Activated naive CD4-positive, alpha-beta T cell treated with anti-CD3 and anti-CD28 coated beads for 36 hours (primary cell): ENCODE measurements at regions not wholly inside any gene's neighbourhood (a gene's known extent, or its start where the extent isn't known, plus 50 kb on each side); places are given as distances from the start of the nearest gene placed in this dataset.

ENCODE experiments used
- CTCF ChIA-PET: fragments of 350-600 bp; sonication (Branson Sonifier 250); formaldehyde crosslinking; loops from one replicate; lab custom pipeline; 2021; ENCODE audit warnings: antibody characterized with exemption; lab: Charles Lee
- DNase-seq: peaks from one replicate; pipeline ENCODE4 v3.0.0-alpha.2; 2020
- H3K27ac Mint-ChIP-seq: one replicate; pipeline ENCODE4 v1.8.0; 2021; ENCODE audit warnings: mild to moderate bottlenecking, mixed read lengths
- H3K27me3 Mint-ChIP-seq: one replicate; pipeline ENCODE4 v1.8.0; 2021; ENCODE audit warnings: low read depth, mixed read lengths
- H3K36me3 Mint-ChIP-seq: one replicate; pipeline ENCODE4 v1.8.0; 2021; ENCODE audit warnings: low read depth, mixed read lengths
- H3K4me1 Mint-ChIP-seq: one replicate; pipeline ENCODE4 v1.8.0; 2021; ENCODE audit warnings: low read depth, mixed read lengths
- H3K4me3 Mint-ChIP-seq: one replicate; pipeline ENCODE4 v1.8.0; 2021; ENCODE audit warnings: mild to moderate bottlenecking, moderate library complexity, mixed read lengths
- H3K9me3 Mint-ChIP-seq: one replicate; pipeline ENCODE4 v1.8.0; 2021; ENCODE audit warnings: mixed read lengths
- intact Hi-C: fragments of 100-400 bp; cut with micrococcal nuclease; formaldehyde crosslinking; loops from one replicate; pipeline ENCODE4 v1.15.1; 2023

GRCh38 chr10:108378779-108379178, 1214.3 kb upstream of the SORCS1 start:
- H3K36me3 Mint-ChIP-seq, result no peaks in the 10 kb centered on the region
- H3K9me3 Mint-ChIP-seq, result peaks cover 13% of the 10 kb centered on the region
- no peak overlapping the region for H3K27ac Mint-ChIP-seq
- DNase-seq, result no peak
- intact Hi-C loops, result no loop called here
- H3K27me3 Mint-ChIP-seq, result no peaks in the 10 kb centered on the region
- CTCF ChIA-PET, result no interaction called here
- H3K4me1 Mint-ChIP-seq, result no peaks in the 10 kb centered on the region
- no peak overlapping the region for H3K4me3 Mint-ChIP-seq

GRCh38 chr10:108375691-108376090, 1211.2 kb upstream of the SORCS1 start:
- peaks cover 27% of the 10 kb centered on the region for H3K9me3 Mint-ChIP-seq

GRCh38 chr10:108374991-108375390, 1210.5 kb upstream of the SORCS1 start:
- intact Hi-C loops, result no loop called here
- no peaks in the 10 kb centered on the region for H3K4me1 Mint-ChIP-seq
- no peak overlapping the region for H3K27ac Mint-ChIP-seq
- DNase-seq, result no peak
- peaks cover 28% of the 10 kb centered on the region for H3K9me3 Mint-ChIP-seq
- H3K27me3 Mint-ChIP-seq, result no peaks in the 10 kb centered on the region
- H3K36me3 Mint-ChIP-seq, result no peaks in the 10 kb centered on the region
- CTCF ChIA-PET, result no interaction called here
- H3K4me3 Mint-ChIP-seq, result no peak overlapping the region

More at GRCh38 chr10:108375691-108376090, 1211.2 kb upstream of the SORCS1 start:
- H3K4me3 Mint-ChIP-seq, result no peak overlapping the region
- H3K27me3 Mint-ChIP-seq, result no peaks in the 10 kb centered on the region
- no peaks in the 10 kb centered on the region for H3K4me1 Mint-ChIP-seq
- H3K36me3 Mint-ChIP-seq, result no peaks in the 10 kb centered on the region
- DNase-seq, result no peak
- H3K27ac Mint-ChIP-seq, result no peak overlapping the region
- intact Hi-C loops, result no loop called here
- CTCF ChIA-PET, result no interaction called here

- H3K4me3 Mint-ChIP-seq, result no peak overlapping the region
- CTCF ChIA-PET, result no interaction called here
- intact Hi-C loops, result no loop called here
- H3K9me3 Mint-ChIP-seq, result peaks cover 8% of the 10 kb centered on the region
- no peak overlapping the region for H3K27ac Mint-ChIP-seq
- no peaks in the 10 kb centered on the region for H3K27me3 Mint-ChIP-seq
- no peaks in the 10 kb centered on the region for H3K36me3 Mint-ChIP-seq
- no peak for DNase-seq
- H3K4me1 Mint-ChIP-seq, result no peaks in the 10 kb centered on the region
Observed at GRCh38 chr10:108365541-108365940, 1201.0 kb upstream of the SORCS1 start.

GRCh38 chr10:108363576-108363975, 1199.1 kb upstream of the SORCS1 start:
- peaks cover 7% of the 10 kb centered on the region for H3K9me3 Mint-ChIP-seq
- no peak overlapping the region for H3K4me3 Mint-ChIP-seq
- CTCF ChIA-PET, result no interaction called here
- DNase-seq, result no peak
- H3K27me3 Mint-ChIP-seq, result no peaks in the 10 kb centered on the region
- H3K36me3 Mint-ChIP-seq, result no peaks in the 10 kb centered on the region
- no peaks in the 10 kb centered on the region for H3K4me1 Mint-ChIP-seq
- H3K27ac Mint-ChIP-seq, result no peak overlapping the region
- intact Hi-C loops, result no loop called here

GRCh38 chr10:108362961-108363360, 1198.5 kb upstream of the SORCS1 start:
- H3K27me3 Mint-ChIP-seq, result no peaks in the 10 kb centered on the region
- H3K9me3 Mint-ChIP-seq, result peaks cover 6% of the 10 kb centered on the region
- no peak overlapping the region for H3K4me3 Mint-ChIP-seq
- no peak for DNase-seq
- CTCF ChIA-PET, result no interaction called here
- intact Hi-C loops, result no loop called here
- no peaks in the 10 kb centered on the region for H3K4me1 Mint-ChIP-seq
- H3K27ac Mint-ChIP-seq, result no peak overlapping the region
- H3K36me3 Mint-ChIP-seq, result no peaks in the 10 kb centered on the region

GRCh38 chr10:108362296-108362695, 1197.8 kb upstream of the SORCS1 start:
- H3K27me3 Mint-ChIP-seq, result no peaks in the 10 kb centered on the region
- no peak for DNase-seq
- CTCF ChIA-PET, result no interaction called here
- H3K4me1 Mint-ChIP-seq, result no peaks in the 10 kb centered on the region
- intact Hi-C loops, result no loop called here
- H3K4me3 Mint-ChIP-seq, result no peak overlapping the region
- peaks cover 7% of the 10 kb centered on the region for H3K9me3 Mint-ChIP-seq
- H3K36me3 Mint-ChIP-seq, result no peaks in the 10 kb centered on the region
- H3K27ac Mint-ChIP-seq, result no peak overlapping the region

GRCh38 chr10:108360187-108360586, 1195.7 kb upstream of the SORCS1 start:
- Mint-ChIP-seq H3K9me3 (peaks cover 14% of the 10 kb centered on the region), H3K36me3 (no peaks in the 10 kb centered on the region), H3K4me3 (no peak overlapping the region), H3K27me3 (no peaks in the 10 kb centered on the region), H3K27ac (no peak overlapping the region), H3K4me1 (no peaks in the 10 kb centered on the region)
- DNase-seq, result no peak
- CTCF ChIA-PET, result no interaction called here
- intact Hi-C loops, result no loop called here

- Mint-ChIP-seq H3K36me3 (no peaks in the 10 kb centered on the region), H3K27ac (no peak overlapping the region), H3K9me3 (peaks cover 14% of the 10 kb centered on the region), H3K4me1 (no peaks in the 10 kb centered on the region), H3K27me3 (no peaks in the 10 kb centered on the region), H3K4me3 (no peak overlapping the region)
- CTCF ChIA-PET, result no interaction called here
- DNase-seq, result peak; percentile 6
- intact Hi-C loops, result no loop called here
Observed at GRCh38 chr10:108358912-108359311, 1194.4 kb upstream of the SORCS1 start.

GRCh38 chr10:108352771-108353170, 1188.3 kb upstream of the SORCS1 start:
- Mint-ChIP-seq H3K27me3 (no peaks in the 10 kb centered on the region), H3K4me1 (no peaks in the 10 kb centered on the region), H3K27ac (no peak overlapping the region), H3K36me3 (no peaks in the 10 kb centered on the region), H3K4me3 (no peak overlapping the region), H3K9me3 (peaks cover 21% of the 10 kb centered on the region)
- DNase-seq, result no peak
- CTCF ChIA-PET, result no interaction called here
- intact Hi-C loops, result no loop called here

GRCh38 chr10:108348215-108348614, 1183.7 kb upstream of the SORCS1 start:
- CTCF ChIA-PET, result no interaction called here
- H3K4me3 Mint-ChIP-seq, result no peak overlapping the region
- H3K4me1 Mint-ChIP-seq, result no peaks in the 10 kb centered on the region
- no peak overlapping the region for H3K27ac Mint-ChIP-seq
- no peak for DNase-seq
- intact Hi-C loops, result no loop called here
- no peaks in the 10 kb centered on the region for H3K27me3 Mint-ChIP-seq
- peaks cover 13% of the 10 kb centered on the region for H3K9me3 Mint-ChIP-seq
- no peaks in the 10 kb centered on the region for H3K36me3 Mint-ChIP-seq

GRCh38 chr10:108346066-108346465, 1181.6 kb upstream of the SORCS1 start:
- Mint-ChIP-seq H3K4me3 (no peak overlapping the region), H3K36me3 (no peaks in the 10 kb centered on the region), H3K9me3 (peaks cover 10% of the 10 kb centered on the region), H3K27me3 (no peaks in the 10 kb centered on the region), H3K27ac (no peak overlapping the region), H3K4me1 (no peaks in the 10 kb centered on the region)
- CTCF ChIA-PET, result no interaction called here
- intact Hi-C loops, result no loop called here
- DNase-seq, result no peak

- Mint-ChIP-seq H3K9me3 (no peaks in the 10 kb centered on the region), H3K4me3 (no peak overlapping the region), H3K4me1 (no peaks in the 10 kb centered on the region), H3K36me3 (no peaks in the 10 kb centered on the region), H3K27ac (no peak overlapping the region), H3K27me3 (no peaks in the 10 kb centered on the region)
- no peak for DNase-seq
- CTCF ChIA-PET, result no interaction called here
- intact Hi-C loops, result no loop called here
Observed at GRCh38 chr10:108338146-108338545, 1173.6 kb upstream of the SORCS1 start.

- Mint-ChIP-seq H3K4me1 (no peaks in the 10 kb centered on the region), H3K9me3 (no peaks in the 10 kb centered on the region), H3K4me3 (no peak overlapping the region), H3K27ac (no peak overlapping the region), H3K36me3 (no peaks in the 10 kb centered on the region), H3K27me3 (no peaks in the 10 kb centered on the region)
- CTCF ChIA-PET, result no interaction called here
- DNase-seq, result no peak
- intact Hi-C loops, result no loop called here
Observed at GRCh38 chr10:108336836-108337235, 1172.3 kb upstream of the SORCS1 start.
